Rectal smooth muscle tissue (tissue), 1 donor: ENCODE measurements at regions not wholly inside any gene's neighbourhood (a gene's known extent, or its start where the extent isn't known, plus 50 kb on each side); places are given as distances from the start of the nearest gene placed in this dataset.

Experiments used
- H3K27ac ChIP-seq: one replicate; pipeline ENCODE4 v1.7.0; 2013; ENCODE audit warnings: low read depth, low read length, inconsistent platforms
- H3K27me3 ChIP-seq: one replicate; pipeline ENCODE4 v1.7.0; 2013; ENCODE audit warnings: low read length; ENCODE audit not compliant: control insufficient read depth, insufficient read depth
- H3K36me3 ChIP-seq: one replicate; pipeline ENCODE4 v1.7.0; 2013; ENCODE audit warnings: low read length; ENCODE audit not compliant: control insufficient read depth, insufficient read depth
- H3K4me1 ChIP-seq: one replicate; pipeline ENCODE4 v1.7.0; 2013; ENCODE audit warnings: low read length; ENCODE audit not compliant: control insufficient read depth, insufficient read depth
- H3K4me3 ChIP-seq: one replicate; pipeline ENCODE4 v1.7.0; 2013; ENCODE audit warnings: low read length
- H3K9ac ChIP-seq: one replicate; pipeline ENCODE4 v1.7.0; 2013; ENCODE audit warnings: low read length

DNA sequence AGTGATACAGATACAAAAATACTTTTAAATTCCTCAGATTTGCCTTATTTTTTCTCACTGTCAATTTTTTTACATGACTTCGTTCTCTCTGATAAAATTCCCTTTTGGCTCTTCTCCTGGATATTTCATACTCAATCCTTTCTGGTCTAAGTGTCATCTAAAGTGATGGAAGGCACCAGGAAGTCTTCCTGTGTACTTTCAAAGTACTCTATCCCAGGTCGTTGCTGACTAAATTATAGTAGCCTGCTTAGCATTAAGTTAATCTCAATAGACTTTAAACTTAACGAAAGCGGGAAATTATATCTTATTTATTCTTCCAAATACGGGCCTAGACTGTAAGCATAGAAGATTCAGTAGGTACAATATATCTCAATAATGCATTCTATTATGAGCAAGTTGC lies 67.8 kb downstream of the CASP12 start:
- Histone ChIP-seq H3K4me3 (no peak overlapping the region), H3K27me3 (no peaks in the 10 kb centered on the region)

DNA sequence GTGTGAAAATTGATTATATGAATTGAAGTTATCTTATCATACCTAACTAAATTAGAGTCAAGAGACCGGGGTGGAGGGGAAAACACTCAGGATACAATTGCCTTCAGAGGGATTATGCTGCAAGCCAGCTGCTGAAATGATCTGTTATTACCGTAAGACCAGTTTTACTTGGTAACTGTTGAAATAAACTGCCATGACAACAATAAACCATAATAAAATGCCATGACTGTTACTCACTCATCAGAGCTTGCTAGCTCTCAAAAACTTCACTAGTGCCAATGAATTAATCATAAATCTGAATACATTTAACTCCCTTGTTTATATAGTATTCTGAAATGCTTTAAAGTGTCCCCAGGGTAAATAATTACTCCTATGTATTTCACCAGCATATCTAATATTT lies 68.2 kb downstream of the CASP12 start:
- no peaks in the 10 kb centered on the region for H3K4me1 ChIP-seq

More for the DNA sequence above, 67.8 kb downstream of the CASP12 start:
- no peak overlapping the region for H3K9ac ChIP-seq
- no peaks in the 10 kb centered on the region for H3K4me1 ChIP-seq
- no peak overlapping the region for H3K27ac ChIP-seq
- no peaks in the 10 kb centered on the region for H3K36me3 ChIP-seq

DNA sequence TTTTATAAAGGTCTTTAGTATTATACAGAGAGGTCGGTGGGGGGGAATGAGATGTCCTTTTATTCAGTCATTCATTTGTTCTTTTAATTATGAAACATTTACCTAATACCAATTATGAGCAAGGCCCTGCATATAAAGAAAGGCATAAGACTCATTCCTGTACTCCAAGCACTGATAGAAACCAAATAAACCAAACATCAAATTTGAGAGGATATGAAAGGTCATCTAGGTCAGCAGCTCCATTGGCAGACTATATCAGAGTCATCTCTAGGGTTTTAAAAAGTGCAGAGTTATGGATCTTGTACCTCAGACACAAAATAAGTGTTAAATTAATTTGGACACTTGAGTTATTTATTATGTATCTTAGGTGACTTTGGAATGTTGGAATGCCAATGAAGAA lies 71.5 kb downstream of the CASP12 start:
- Histone ChIP-seq H3K4me1 (no peaks in the 10 kb centered on the region), H3K36me3 (no peaks in the 10 kb centered on the region), H3K4me3 (no peak overlapping the region), H3K9ac (no peak overlapping the region), H3K27ac (no peak overlapping the region), H3K27me3 (no peaks in the 10 kb centered on the region)

More for the DNA sequence above, 68.2 kb downstream of the CASP12 start:
- Histone ChIP-seq H3K36me3 (no peaks in the 10 kb centered on the region), H3K4me3 (no peak overlapping the region), H3K27ac (no peak overlapping the region), H3K9ac (no peak overlapping the region), H3K27me3 (no peaks in the 10 kb centered on the region)

DNA sequence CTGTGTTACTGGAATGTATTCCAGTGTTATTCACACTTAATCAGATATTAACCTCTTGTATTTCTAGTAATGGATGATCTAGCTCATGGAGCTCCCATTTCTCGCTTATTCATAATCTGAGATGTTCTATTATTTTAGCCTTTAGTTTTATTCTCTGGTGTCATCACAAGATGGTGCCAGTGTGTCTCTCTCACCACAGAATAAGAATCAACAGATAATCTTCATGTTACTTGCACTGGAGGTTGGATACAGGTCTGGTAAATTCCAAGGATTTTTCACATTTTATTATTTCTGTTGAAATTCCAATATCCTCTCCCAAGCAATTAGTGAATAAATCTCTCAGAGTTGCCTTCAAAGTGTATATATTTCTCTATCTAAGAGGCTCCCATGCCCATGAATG lies 74.6 kb downstream of the CASP12 start:
- Histone ChIP-seq H3K9ac (no peak overlapping the region), H3K4me1 (no peaks in the 10 kb centered on the region), H3K27ac (no peak overlapping the region), H3K27me3 (no peaks in the 10 kb centered on the region), H3K36me3 (no peaks in the 10 kb centered on the region), H3K4me3 (no peak overlapping the region)

DNA sequence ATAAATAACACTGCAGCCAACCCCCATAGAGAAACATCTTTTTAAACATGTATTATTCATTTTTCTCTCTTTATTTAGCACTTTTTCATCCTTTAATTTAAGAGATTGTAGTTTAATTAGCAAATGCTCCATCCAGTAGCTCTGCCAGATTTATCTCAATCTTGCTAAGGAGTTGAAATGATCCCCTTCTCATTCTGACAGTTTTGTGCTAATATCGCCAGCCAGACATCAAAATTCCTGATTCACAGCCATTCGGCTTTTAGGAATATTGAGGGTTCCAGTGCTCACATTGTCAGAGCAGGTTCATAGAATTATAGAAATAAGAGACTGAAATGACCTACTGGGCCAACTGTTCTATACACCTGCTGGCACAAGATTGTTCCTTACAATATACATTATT lies 77.8 kb downstream of the CASP12 start:
- H3K27me3 ChIP-seq: no peaks in the 10 kb centered on the region
- H3K9ac ChIP-seq: no peak overlapping the region
- no peaks in the 10 kb centered on the region for H3K4me1 ChIP-seq
- H3K4me3 ChIP-seq: no peak overlapping the region
- H3K36me3 ChIP-seq: no peaks in the 10 kb centered on the region
- H3K27ac ChIP-seq: no peak overlapping the region

DNA sequence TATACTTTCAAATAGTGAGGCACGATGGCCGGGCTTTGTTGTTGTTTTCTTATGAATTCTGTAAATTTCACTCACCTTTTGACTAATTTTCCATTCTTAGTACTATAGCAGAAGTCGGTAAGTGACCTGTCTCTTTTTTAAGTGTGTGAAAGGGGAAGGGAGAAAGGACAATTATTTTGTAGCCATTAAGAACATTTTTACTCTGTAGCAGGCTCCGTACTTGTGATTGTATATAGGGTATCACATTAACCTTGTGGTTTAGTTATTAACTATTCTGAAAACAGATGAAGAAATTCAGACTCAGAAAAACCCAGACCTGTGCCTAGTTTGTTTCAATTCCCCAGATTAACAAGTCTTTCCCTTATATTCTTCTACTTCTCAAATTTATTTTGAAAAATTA lies 78.7 kb downstream of the CASP12 start:
- no peak overlapping the region for H3K27ac ChIP-seq
- H3K9ac ChIP-seq: no peak overlapping the region
- H3K27me3 ChIP-seq: no peaks in the 10 kb centered on the region
- no peaks in the 10 kb centered on the region for H3K36me3 ChIP-seq
- H3K4me1 ChIP-seq: no peaks in the 10 kb centered on the region
- no peak overlapping the region for H3K4me3 ChIP-seq

DNA sequence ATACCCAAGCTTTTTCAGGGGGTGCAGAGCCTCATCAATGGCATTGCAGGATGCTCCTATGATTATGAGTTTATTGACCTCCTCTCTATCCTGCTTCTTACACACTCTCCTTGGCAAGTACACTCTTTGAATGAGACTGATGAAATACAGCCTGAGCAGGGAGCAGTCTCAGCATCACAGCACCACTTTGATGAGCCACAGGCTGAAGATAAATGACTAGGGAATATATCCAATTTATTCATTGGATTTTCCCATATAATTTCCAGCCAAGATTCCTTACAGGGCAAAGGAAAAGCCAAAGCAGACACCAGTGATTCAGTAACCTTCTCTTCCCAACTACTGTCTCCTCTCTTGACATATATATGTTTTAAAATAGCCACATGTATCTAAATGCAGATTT lies 79.2 kb downstream of the CASP12 start:
- Histone ChIP-seq H3K4me1 (no peaks in the 10 kb centered on the region), H3K4me3 (no peak overlapping the region), H3K27me3 (no peaks in the 10 kb centered on the region), H3K36me3 (no peaks in the 10 kb centered on the region), H3K27ac (no peak overlapping the region), H3K9ac (no peak overlapping the region)

DNA sequence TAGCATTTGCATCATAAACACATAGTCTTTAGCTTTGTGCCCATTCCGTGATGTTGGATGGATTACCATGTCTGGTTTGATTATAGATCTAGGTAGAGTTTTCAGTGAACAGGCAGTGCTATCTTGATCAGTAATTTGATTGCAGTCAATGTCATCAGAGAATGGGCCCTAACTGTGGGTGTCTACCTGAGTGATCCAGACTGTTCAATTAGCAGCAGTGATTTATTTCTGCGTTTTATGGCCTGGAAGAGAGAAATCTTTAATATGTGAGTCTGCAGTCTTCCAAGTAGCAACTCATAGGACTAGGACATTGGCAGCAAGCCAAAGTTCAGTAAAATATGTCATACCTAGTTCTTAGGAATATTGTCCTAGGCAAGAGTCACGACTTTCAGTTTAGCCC lies 80.3 kb downstream of the CASP12 start:
- H3K4me3 ChIP-seq: no peak overlapping the region
- no peak overlapping the region for H3K9ac ChIP-seq
- no peaks in the 10 kb centered on the region for H3K36me3 ChIP-seq

DNA sequence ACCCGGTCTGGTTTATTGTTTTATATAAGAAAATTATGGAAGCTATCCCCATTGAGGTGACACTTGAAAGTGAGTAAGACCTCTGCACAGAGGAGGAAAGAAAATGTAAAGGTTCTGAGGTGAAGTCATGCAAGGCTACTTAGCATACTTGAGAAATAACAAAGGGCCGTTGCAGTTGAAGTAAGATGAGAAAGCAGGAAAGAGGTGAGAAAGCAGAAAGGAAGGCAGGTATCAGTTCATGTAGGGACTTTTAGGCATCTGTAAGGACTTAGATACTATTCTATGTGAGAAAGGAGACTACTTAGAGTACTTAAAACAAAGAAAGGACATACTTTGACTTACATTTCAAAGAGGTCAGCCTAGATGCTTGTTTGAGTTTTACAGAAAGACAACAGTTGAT lies 84.7 kb downstream of the CASP12 start:
- Histone ChIP-seq H3K27ac (no peak overlapping the region), H3K4me1 (no peaks in the 10 kb centered on the region), H3K9ac (no peak overlapping the region), H3K36me3 (no peaks in the 10 kb centered on the region), H3K27me3 (no peaks in the 10 kb centered on the region), H3K4me3 (no peak overlapping the region)

More for the DNA sequence above, 80.3 kb downstream of the CASP12 start:
- Histone ChIP-seq H3K4me1 (no peaks in the 10 kb centered on the region), H3K27me3 (no peaks in the 10 kb centered on the region), H3K27ac (no peak overlapping the region)

DNA sequence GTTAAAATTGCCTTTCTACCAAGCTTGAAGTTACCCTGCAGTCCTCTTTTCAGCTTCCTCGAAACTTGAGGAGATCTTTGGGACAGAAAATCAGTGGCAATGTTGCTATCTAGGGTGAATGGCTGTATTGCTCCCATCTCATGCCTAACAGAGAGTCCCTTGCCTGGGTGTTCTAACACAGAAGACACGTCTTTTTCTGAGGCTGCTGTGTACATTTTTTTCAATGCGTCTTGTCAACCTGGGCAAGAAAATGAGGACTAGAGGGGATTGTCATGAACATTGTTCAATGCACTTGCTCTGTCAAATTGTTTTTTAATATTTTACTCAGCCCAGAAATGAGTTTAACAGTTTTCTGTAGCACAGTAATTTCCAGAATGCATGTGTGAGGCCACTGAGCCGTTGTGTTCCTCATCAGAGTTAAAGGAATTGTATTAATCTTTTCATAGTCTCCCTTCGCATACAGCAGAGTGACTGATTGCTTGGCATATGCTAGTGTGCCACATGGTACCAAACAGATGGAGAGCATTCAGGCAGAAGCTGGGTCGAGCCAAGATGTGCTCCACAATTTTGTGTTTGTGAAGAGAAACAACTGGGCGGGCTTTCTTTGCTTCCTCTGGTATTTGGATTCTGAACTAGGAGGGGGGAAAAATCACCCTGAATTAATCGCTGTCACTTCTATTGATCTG lies 86.0 kb downstream of the CASP12 start:
- H3K27me3 ChIP-seq: no peaks in the 10 kb centered on the region
- H3K36me3 ChIP-seq: no peaks in the 10 kb centered on the region
- no peak overlapping the region for H3K9ac ChIP-seq
- H3K4me3 ChIP-seq: no peak overlapping the region
- no peaks in the 10 kb centered on the region for H3K4me1 ChIP-seq
- no peak overlapping the region for H3K27ac ChIP-seq

DNA sequence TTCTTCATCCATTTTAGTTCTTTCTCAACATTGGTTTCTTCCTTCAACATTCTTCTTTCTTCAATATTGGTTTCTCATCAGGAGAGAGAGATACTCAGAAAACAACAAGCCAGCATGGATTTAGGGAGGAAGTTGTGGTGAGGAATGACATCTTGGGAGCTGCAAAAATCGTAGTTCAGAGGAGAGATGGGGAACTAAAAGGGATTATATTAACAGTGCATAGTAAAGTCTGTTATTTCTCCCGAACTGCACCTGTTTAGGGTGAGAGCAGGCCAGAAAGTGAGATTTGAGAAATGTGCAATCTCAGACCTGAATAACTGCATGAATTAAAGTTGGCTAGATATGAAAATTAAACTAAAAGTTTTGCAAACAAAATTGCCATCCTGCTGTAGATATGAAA lies 94.5 kb downstream of the CASP12 start:
- H3K4me1 ChIP-seq: no peaks in the 10 kb centered on the region
- H3K4me3 ChIP-seq: no peak overlapping the region
- H3K9ac ChIP-seq: no peak overlapping the region

DNA sequence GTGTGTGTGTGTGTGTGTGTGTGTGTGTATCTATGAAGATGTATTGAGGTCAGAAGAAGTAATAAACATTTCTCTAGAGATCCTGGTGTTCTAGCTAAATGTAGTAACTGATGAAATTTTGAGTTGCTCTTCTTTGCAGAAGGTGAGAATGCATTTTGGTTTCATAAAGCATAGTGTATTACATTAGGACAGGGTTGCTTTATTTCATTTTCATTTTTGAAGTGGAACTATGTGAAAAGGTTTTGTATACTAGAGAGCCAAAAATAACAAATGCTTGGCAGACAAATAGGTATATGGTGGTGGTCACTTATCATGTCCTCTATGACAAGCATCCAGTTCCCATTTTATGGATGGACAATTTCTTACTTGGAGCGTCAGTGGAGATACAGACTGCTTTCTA lies 99.0 kb downstream of the CASP12 start:
- no peaks in the 10 kb centered on the region for H3K36me3 ChIP-seq
- H3K4me1 ChIP-seq: no peaks in the 10 kb centered on the region
- H3K9ac ChIP-seq: peak overlapping the region; percentile 2
- no peaks in the 10 kb centered on the region for H3K27me3 ChIP-seq
- no peak overlapping the region for H3K27ac ChIP-seq
- no peak overlapping the region for H3K4me3 ChIP-seq

More for the DNA sequence above, 94.5 kb downstream of the CASP12 start:
- H3K27me3 ChIP-seq: no peaks in the 10 kb centered on the region
- H3K36me3 ChIP-seq: no peaks in the 10 kb centered on the region
- H3K27ac ChIP-seq: no peak overlapping the region

DNA sequence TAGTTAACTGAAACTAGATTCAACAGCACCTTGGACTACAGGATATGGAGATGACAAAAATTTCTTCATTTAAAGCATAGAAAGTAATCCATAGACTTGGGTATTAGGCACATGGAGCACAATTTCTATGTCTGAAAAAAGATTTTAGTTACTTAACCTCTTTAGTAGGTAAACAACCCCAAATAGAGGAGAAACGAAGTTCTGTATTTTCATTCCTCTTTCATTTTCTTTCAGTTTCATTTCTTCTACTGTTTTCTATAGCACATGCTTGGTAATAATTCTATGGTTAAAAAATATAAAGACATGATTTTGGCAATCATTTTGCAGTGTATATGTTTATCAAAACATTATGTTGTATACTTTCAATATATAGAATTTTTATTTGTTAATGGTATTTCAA lies 99.5 kb downstream of the CASP12 start:
- no peaks in the 10 kb centered on the region for H3K27me3 ChIP-seq
- no peaks in the 10 kb centered on the region for H3K4me1 ChIP-seq
- H3K27ac ChIP-seq: no peak overlapping the region
- no peak overlapping the region for H3K9ac ChIP-seq
- no peak overlapping the region for H3K4me3 ChIP-seq
- no peaks in the 10 kb centered on the region for H3K36me3 ChIP-seq
